ENCODE measurements at regions not wholly inside any gene's neighbourhood (a gene's known extent, or its start where the extent isn't known, plus 50 kb on each side); places are given as distances from the start of the nearest gene placed in this dataset.
A peak's percentile ranks its signal among the peaks of the same experiment; 100 is the strongest.
"Not testable (repeated sequence)": the region's sequence is repeated elsewhere in the genome, so short reads cannot be mapped to it uniquely, and the experiment has no call there.

GRCh38 chr22:49400136-49400940, 427.3 kb downstream of the BRD1 start:
- no peak for DNase-seq

- no peak for DNase-seq
Observed at GRCh38 chr22:49398646-49399045, 429.0 kb downstream of the BRD1 start.

- no peak for DNase-seq
Observed at GRCh38 chr22:49398115-49398514, 429.6 kb downstream of the BRD1 start.

GRCh38 chr22:49396817-49397216, 430.9 kb downstream of the BRD1 start:
- no peak for DNase-seq

- no peak for DNase-seq
Observed at GRCh38 chr22:49395617-49396016, 432.1 kb downstream of the BRD1 start.

- DNase-seq = not testable (repeated sequence)
Observed at GRCh38 chr22:49395062-49395461, 432.6 kb downstream of the BRD1 start.

- DNase-seq = peak; percentile 30
Observed at GRCh38 chr22:49394116-49394785, 433.4 kb downstream of the BRD1 start.

GRCh38 chr22:49393526-49393925, 434.1 kb downstream of the BRD1 start:
- no peak for DNase-seq

GRCh38 chr22:49392841-49393510, 434.7 kb downstream of the BRD1 start:
- no peak for DNase-seq

GRCh38 chr22:49392247-49392646, 435.4 kb downstream of the BRD1 start:
- no peak for DNase-seq

- no peak for DNase-seq
Observed at GRCh38 chr22:49391436-49391835, 436.2 kb downstream of the BRD1 start.

- DNase-seq = no peak
Observed at GRCh38 chr22:49390954-49391353, 436.7 kb downstream of the BRD1 start.

- not testable (repeated sequence) for DNase-seq
Observed at GRCh38 chr22:49383909-49384308, 443.8 kb downstream of the BRD1 start.

GRCh38 chr22:49382451-49382735, 445.3 kb downstream of the BRD1 start:
- no peak for DNase-seq

- no peak for DNase-seq
Observed at GRCh38 chr22:49381595-49382450, 445.9 kb downstream of the BRD1 start.

GRCh38 chr22:49380828-49381114, 446.9 kb downstream of the BRD1 start:
- no peak for DNase-seq

- no peak for DNase-seq
Observed at GRCh38 chr22:49380095-49380827, 447.4 kb downstream of the BRD1 start.

- no peak for DNase-seq
Observed at GRCh38 chr22:49377306-49377705, 450.4 kb downstream of the BRD1 start.

GRCh38 chr22:49373801-49374226, 453.9 kb downstream of the BRD1 start:
- DNase-seq = no peak

- DNase-seq = no peak
Observed at GRCh38 chr22:49373289-49373666, 454.4 kb downstream of the BRD1 start.

- no peak for DNase-seq
Observed at GRCh38 chr22:49372530-49373288, 455.0 kb downstream of the BRD1 start.

GRCh38 chr22:49372111-49372529, 455.6 kb downstream of the BRD1 start:
- DNase-seq = no peak
